Endothelial cell of hepatic sinusoid (primary cell): ENCODE measurements at regions not wholly inside any gene's neighbourhood (a gene's known extent, or its start where the extent isn't known, plus 50 kb on each side); places are given as distances from the start of the nearest gene placed in this dataset.
"Not testable (repeated sequence)": the region's sequence is repeated elsewhere in the genome, so short reads cannot be mapped to it uniquely, and the experiment has no call there.

Source experiments
- in situ Hi-C: cut with HindIII; loops from 2 replicates; pipeline ENCODE4 v1.10.0; 2017; ENCODE audit warnings: low sequenced_read_pairs

- in situ Hi-C loops = no loop called here
Observed at GRCh38 chr4:57211131-57211530, 100.9 kb upstream of the IGFBP7 start.

DNA sequence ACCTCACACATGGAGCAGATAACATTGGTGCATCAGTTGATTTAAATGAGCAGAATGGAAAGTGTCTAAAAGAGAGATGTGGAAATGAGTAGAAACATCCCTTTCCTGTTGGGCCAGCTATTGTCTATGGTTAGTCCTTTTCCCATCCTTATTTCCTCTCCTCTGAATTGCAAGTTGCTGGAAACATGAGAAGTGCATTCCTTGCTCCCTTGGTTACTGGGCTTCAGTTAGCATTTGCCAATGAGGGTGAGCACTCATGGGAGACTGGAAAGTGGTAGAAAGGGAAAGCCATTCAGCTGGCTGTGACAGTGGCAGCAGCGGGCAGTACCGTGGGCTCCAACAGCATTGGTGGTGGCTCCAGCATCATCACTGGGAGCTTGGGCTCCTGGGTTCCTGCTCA, 96.0 kb upstream of the IGFBP7 start:
- in situ Hi-C loops = no loop called here

DNA sequence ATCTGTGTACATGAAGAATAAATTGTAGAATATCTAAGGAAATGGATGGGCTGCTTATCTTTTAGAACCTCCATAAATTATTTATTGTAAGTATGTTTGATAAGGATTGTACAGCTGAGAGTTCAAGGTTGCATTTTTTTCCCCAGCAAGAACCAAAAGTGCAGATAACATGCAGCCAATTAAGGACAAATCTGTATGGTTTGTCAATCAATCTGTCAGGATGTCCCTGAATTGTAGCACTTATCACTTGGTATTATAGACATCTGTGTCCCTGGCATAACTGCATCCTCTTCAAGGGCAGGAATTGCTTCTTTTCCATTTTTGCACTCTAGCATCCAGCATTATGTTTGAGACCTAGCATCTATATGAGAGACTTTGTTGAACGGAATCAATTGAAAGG, 95.4 kb upstream of the IGFBP7 start:
- in situ Hi-C loops = no loop called here

- in situ Hi-C loops = no loop called here
Observed at GRCh38 chr4:57200799-57201327, 90.7 kb upstream of the IGFBP7 start.

- in situ Hi-C loops = no loop called here
Observed at GRCh38 chr4:57199267-57199666, 89.1 kb upstream of the IGFBP7 start.

DNA sequence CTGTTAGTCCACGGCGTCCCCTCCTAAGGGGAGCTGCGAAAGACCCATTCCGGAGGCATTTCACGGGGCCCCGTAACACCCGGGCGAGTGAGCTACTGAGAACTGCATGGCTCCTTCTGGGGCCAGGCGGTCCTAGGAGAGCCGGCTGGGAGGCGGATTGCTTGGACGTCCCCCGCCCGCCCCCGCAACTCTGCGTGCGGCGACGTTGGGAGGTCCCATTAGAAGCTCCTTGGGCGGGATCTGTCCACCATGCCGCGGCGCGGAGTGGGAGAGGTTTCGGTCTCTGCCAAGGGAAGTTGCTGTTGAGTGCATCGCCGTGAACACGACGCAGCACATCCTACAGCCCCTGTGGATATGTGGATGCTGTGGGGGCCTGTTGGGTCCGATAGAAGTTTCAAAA, 85.4 kb upstream of the IGFBP7 start:
- in situ Hi-C loops = no loop called here

GRCh38 chr4:57194068-57194611, 84.0 kb upstream of the IGFBP7 start:
- in situ Hi-C loops = no loop called here

- in situ Hi-C loops = no loop called here
Observed at GRCh38 chr4:57193209-57193810, 83.1 kb upstream of the IGFBP7 start.

DNA sequence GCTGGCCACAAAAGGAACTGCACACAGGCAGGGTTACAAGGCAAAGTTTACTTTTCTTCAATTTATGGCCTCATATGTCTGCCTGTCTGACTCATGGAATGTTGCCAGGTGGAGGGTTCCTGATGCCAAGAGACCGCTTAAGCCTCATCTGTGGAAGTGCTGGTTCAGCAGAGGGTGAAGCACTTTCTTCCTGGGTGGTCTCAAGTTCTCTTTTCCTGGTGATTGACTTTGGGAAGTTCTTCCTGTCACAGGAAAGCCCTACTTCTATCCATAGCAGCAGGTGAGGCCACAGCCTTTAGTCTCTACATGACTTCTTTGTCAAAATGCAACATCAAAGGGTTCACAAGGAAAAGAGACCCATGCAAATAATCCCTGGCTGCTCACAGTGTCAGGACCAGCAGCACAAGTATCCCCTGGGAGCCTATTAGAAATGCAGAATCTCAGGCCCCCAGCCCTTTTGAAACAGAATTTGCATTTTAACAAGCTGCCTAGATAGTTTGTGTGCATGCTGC, 81.4 kb upstream of the IGFBP7 start:
- in situ Hi-C loops = no loop called here

DNA sequence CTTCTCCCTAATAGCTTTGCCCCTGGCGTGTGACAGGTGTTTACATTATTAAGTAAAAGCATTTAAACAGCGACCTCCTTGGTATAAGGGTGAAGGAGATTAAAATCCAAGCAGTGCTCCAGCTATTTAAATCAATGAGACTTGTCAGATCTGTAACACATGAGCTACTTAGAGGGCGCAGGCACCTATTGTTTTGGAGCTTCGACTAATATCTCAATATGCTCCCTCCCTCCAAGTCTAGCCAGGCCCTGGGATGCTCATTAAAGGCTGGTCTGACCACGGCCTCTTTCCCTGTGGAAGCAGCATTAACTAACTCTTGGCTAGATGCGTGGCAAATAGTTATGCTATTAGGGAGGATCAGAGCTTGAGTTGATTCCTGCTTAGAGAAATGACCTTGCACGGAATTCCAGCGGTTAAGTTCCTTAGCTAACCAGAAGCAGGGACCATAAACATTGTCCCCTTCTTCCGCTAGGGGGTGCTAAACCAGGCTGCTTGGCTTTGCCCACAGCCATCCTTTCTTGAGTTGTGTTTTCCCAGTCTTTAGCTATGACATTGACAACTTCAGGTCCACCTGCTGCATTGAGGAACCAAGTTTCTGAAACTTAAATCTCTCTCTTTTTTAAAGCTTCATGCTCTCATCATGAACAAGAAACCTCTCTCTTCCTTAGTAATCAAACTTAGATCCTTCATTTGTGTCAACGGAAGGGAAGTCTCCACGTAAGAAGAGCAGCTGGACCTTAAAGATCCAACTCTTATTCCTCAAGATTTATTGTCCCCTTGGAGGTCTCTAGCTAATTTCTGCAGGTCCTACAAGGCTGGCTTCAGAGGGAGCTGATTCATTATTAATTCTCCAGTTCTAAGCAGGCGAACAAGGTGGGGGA, 80.7 kb upstream of the IGFBP7 start:
- in situ Hi-C loops = no loop called here

DNA sequence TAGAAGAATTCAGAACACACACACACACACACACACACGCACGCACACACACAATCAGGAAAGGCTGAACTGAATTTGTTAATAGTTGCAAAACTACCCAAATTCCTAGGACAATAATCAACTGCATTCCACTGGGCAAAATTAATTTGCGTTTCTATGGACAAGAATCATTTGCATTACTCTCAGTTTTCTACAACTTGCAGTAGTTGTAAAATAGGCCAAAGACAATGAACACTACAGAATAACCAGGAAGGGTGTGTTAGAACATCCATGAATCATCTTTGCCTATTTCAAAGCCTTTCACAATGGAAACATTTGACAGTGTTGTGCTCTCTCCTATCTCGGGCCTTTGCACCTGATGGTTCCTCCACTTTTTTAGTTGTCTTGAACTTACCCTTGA, 77.1 kb upstream of the IGFBP7 start:
- in situ Hi-C loops = no loop called here

DNA sequence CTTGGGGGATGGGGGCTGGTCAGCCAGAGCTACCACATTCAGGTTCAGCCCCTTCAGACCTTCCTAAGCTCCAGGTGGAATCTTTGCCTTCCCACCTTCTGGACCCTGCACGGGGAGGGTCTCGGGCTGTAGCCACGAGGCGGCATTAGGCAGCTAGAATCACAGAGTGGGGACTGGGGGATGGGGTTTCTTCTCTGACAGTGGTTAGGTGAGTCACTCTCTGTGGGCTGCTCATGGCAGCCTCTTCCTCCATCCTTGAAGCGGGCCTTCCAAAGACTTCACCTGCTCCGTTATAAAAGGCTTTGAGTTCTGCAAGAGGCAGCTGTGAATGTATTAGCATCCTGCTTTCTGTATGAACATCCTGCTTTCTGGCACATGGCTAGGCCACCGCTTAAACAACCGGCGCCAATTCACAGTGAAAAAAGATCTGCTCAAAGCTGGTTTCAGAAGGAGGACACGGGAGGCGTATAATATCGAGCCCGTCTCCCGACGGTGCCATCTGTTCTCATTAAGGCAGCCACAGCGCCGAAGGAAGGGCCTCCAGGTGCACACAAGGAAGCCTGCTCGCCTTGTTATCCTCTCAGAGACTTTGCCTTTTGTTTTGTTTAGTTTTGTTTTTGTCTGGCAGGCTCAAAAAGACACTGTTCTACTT, 74.3 kb upstream of the IGFBP7 start:
- in situ Hi-C loops = no loop called here

- in situ Hi-C loops = no loop called here
Observed at GRCh38 chr4:57182132-57182874, 72.1 kb upstream of the IGFBP7 start.

GRCh38 chr4:57173136-57173535, 63.0 kb upstream of the IGFBP7 start:
- in situ Hi-C loops = not testable (repeated sequence)

DNA sequence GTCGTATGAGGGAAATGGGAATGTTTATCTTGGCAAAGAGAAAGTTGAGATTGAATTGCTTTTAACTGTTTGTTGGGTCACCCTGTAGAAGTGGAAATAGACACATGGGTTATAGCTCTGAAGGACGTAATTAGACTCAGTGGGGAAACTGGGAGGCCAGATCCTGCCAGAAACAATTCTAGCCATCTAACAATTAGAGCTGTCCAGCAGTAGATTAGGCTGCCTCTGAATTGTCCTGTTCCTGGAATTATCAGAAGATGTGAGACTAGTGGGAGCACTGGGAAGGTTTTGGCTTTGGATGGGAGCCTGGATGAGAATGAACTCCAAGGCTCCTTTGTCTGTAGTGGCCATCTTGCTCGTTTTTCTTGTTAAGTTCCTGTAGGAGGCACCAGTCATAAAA, 61.9 kb upstream of the IGFBP7 start:
- in situ Hi-C loops = no loop called here

DNA sequence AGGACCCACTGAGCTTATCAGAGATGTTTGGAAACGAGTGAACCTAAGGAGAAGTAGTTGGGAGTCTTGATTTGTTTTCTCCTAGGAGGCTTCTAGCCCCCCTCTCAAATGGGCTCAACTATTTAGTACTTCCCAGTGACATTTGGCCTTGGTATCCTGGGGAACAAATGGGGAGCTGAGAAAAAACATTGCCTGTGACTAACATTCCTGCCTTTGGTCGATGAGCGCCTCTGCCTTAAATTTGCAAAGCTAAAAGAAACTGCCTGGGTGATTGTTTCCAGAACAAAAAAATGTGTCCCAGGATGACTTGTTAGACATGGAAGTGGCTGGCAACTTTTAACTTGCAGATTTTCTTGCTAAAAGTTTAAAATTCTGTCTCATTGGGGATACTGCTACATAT, 58.8 kb upstream of the IGFBP7 start:
- in situ Hi-C loops = no loop called here

GRCh38 chr4:57163530-57164459, 53.6 kb upstream of the IGFBP7 start:
- in situ Hi-C loops = no loop called here

DNA sequence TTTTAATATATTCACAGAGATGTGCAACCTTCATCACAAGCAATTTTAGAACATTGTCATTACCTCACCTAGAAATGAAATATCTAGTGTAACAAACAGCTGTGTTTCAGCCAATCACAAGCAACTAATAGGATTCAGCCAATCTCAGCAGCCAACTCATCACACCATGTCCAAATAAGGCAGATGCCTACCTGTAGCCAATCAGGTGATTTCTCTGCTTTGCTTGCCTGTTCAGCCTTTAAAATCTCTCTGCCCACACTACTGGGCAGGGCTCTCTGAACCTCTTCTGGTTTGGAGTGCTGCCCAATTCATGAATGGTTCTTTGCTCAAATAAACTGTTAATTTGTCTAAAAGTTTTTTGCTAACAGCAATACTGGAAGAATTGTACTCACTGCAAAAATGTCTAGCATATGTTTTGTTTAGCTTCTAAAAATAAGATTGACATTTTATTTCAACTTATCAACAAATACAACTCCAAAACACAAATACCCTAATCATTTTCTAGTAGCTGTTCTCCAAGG, 52.4 kb upstream of the IGFBP7 start:
- in situ Hi-C loops = no loop called here
